GM18502 (cell line): ENCODE measurements at regions not wholly inside any gene's neighbourhood (a gene's known extent, or its start where the extent isn't known, plus 50 kb on each side); places are given as distances from the start of the nearest gene placed in this dataset.

Experiments used
- ATAC-seq: cut with Tn5 transposase; IDR thresholded peaks from one replicate; pipeline ENCODE4 v1.9.1; 2021; ENCODE audit warnings: mild to moderate bottlenecking; ENCODE audit not compliant: unreplicated experiment, poor library complexity

DNA sequence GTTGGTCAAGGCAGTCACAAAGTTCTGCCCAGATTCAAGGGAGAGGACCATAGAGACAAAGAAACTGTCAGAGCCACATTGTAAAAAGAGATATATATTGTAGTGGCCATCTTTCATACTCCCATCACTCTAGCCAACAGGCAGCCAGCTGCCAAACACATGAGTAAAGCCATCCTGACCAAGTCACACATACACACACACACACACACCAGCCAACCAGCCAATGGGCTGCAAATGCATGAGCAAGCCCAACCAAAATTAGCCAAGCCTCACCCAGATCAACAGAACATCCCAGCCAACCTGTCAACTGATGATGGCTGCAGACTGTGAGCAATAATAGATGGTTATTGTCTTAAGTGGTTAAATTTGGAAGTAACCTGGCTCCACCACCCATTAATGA lies 120.7 kb downstream of the SEC16B start:
- ATAC-seq = no peak

DNA sequence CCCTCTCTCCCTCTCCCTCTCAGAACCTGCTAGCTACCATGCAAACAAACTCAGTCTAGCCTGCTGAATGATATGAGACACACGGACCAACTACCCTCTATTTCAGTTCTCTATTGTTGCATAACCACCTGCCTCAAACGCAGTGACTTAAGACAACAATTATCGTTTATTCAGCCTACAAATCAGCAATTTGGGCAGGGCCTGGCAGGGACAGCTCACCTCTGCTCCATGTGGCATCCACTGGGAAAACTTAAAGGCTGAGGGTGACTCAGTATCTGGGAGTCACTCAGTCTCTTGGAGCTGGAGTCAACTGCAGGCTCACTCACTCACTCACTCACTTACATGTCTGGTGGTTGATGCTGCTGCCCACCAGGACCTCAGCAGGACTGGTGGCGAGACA lies 121.3 kb downstream of the SEC16B start:
- no peak for ATAC-seq

DNA sequence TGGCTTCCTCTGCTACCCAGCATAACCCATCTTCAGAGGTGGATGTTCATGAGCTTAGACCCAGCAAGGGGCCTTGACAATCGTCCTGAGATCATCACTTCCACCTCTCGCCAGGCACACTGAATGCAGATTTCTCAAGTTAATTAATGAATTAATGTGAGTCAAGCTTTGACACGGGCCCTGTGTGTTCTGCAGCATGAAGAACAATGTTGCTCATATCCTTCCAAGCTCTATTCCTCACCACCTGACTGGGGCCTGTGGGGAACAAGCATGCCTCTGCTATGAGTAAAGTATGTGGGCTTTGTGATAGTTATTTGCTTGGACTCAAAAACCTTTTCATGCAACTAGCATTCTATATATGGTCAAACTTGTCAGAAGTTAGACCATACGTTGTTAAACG lies 122.0 kb downstream of the SEC16B start:
- no peak for ATAC-seq

DNA sequence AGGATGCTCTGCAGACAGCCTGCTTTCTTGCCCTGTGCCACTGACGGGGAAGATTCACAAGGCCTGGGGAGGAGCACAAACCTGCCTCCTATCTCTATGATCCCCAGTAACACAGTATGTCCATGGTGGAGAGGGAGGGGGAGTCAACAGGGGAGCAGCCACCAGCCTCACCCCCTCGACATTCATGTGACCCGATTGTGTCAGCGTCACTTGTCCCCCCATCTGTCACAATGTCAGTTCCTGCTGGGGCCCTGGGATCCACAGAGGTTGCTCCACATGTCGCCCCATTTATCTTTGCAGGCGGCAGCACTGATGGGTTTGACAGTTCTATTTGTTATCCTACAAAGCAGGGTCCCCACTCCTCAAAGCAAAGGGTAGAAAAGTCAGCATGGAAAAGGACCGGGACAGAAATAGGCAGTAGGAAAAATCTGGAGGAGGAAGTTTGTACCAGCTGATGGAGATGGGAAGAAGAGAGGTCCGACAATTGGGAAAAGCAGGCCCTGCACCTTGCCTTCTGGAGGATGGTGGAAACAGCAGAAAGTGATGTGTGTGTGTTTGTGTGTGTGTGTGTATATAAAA lies 130.9 kb downstream of the SEC16B start:
- no peak for ATAC-seq

DNA sequence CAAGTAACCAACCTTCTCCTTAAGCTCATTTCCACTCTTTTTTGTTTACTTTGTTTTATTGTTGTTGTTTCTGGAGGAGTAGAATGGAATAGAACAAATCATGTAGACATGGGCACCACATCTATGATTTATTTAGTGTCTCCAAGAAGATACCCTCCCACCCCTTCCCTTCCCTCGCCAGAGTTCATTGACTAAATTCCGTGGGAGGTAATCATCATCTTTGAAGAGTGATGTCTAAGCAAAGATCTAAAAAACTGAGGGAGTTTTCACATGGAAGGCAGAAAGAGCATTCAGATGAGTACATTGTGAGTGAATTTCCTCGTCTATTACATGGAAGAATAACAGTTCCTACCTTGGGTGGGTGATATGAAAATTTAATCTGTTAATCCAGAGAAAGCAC lies 136.2 kb downstream of the SEC16B start:
- ATAC-seq = no peak

DNA sequence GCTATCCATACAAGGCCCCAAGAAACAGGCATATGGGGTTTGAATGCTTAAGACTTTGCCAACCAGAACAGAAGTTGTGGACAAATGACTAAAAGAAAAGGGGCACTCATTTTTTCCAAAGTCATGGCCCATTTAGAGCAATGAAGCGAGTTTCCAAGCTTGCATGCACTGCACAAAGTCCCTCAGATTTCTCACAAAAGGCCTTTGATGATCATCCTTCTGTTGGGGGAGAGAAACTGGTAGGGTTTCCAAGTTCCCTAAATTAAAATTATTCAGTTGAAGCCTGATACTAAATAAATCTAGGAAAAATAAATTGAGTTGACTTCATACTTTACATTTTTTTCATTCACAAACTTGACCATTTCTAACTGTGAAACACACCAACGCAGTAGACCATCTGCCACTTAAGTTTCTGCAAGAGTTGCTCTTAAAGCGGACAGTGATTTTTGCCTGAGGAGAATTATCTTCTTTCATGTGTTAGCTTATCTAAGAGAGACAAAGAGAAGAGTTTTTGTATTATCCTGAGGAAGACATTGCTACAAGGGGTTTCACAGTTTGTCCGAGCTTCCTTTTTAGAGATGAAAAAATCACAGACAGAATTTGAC lies 139.2 kb downstream of the SEC16B start:
- no peak for ATAC-seq

DNA sequence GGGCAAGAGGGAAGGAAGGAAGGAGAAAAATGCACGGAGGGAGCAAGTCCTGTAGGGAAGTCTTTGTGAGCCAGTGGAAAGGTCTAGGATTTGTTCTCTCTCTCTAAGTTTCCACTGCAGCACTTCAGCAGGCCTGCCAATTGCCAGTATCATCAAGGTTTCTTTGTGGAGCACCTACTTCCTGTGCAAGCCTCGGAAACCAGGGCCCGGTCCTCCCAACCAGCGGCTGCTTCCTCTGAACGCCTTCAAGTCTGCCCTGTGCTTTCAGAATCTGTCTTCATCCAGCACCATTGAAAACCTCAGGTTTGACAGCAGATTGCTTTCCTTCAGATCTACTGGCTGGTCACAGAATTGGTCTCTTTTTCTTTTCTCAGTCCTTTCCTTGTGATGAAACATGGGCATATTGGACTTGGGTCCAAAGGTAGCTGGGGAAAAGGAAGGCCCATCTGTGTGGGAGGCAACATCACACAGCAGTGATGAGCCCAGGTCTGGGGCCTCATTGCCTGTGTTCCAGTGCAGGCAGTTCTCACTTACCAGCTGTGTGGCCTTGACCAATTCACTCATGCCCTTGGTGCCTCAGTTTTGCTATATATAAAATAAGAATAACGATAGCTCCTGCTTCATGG lies 144.5 kb downstream of the SEC16B start:
- ATAC-seq = no peak

DNA sequence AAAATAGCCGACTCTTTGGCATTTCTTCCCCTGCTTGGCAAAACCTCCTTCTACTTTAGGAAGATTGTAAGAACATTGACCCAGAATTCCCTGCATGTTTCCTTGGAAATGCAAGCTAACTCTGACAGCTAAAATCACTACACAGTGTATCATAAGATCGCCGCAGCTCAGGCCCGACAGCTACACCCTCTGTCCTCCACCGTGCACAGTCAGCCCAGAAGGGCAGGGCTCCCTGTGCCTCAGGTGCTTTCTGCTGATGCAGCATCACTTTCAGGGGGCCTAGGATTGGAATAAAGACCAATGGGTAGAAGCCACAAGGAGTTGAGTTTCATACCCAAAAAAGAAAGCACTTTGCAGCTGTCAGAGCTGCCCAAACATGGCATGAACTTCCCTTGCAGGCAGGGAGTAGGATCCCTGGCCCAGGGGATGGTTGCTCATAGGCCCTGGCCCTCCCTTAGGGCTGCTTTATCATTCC lies 145.3 kb downstream of the SEC16B start:
- ATAC-seq = peak; percentile 68

DNA sequence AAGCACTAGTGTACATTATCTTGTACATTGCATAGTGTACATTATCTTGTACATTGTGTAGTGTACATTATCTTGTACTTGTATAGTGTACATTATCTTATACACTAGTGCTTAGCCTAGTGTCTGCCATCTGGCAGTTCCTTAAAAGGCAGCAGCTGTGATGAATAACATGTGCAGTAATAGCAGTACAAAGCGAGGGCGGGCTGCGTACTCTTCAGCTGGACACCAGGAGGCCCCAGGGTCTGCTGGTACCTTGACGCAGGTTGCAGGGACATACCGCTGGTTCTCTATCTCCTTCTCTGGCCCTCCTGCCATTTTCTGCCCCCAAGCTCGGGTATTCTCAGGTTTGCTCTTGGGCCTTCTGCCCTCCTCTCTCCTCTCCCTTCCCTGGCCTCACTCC lies 149.6 kb downstream of the SEC16B start:
- ATAC-seq = no peak

DNA sequence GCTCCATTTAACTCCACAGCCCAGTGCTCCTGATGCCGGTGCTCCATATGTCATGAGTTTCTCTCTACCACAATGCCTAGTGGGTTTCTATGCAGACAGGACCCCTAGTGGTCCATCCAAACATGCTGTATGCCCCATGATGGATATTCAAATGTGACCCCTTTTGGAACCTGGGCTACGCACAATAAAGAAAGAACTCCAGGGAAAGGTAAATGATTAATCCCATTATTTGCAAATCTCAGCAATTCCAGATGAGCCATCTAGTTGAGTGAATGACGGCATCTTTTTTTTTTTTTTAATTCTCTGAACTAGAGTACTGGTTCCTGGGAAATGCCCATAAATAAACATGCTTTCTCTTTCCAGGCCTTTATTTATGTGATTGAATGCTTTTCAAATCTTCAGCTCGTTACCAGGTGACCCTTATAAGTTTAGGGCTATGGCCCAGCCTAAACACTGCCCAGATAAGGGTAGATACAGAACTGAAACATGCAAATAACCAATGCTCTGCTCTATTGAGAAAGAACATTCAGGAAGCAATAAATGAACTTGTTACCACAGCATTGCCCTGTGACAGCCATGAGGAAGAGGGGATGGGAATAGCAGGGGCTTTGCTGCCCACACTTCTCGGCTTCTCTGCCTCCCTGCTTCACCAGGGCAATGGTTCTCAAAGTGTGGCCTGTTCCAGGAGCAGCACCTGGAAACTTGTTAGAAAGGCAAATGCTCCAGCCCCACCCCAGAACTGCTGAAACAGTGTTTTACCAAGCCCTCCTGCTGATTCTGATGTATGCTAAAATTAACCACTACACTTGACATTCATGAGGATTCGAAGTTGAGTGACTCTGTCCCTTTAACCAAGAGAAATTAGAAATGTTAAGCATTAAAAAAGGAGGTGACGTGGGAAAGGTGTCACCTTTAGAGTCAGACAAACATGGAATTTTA lies 151.7 kb downstream of the SEC16B start:
- peak; percentile 98 for ATAC-seq

DNA sequence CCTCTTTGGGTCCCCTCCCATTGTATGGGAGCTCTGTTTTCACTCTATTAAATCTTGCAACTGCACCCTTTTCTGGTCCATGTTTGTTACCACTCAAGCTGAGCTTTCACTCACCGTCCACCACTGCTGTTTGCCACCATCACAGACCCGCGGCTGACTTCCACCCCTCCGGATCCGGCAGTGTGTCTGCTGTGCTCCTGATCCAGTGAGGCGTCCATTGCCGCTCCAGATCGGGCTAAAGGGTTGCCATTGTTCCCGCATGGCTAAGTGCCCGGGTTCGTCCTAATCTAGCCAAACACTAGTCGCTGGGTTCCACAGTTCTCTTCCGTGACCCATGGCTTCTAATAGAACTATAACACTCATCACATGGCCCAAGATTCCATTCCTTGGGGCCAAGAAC lies 157.2 kb downstream of the SEC16B start:
- ATAC-seq = no peak

DNA sequence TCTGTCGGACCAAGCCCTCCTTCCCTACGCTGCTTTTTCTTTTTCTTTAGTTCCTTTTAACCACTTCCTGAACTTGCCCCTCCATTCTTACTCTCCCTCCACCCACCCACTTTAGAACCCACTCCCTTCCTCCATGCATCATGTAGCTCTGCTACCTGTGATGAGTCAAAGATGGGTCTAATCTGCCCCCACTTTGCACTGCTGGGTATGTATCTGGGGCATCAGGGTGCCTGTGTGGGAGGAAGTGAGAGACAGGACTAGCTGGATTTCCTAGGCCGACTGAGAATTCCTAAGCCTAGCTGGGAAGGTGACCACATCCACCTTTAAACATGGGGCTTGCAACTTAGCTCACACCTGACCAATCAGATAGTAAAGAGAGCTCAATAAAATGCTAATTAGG lies 157.7 kb downstream of the SEC16B start:
- ATAC-seq = no peak

DNA sequence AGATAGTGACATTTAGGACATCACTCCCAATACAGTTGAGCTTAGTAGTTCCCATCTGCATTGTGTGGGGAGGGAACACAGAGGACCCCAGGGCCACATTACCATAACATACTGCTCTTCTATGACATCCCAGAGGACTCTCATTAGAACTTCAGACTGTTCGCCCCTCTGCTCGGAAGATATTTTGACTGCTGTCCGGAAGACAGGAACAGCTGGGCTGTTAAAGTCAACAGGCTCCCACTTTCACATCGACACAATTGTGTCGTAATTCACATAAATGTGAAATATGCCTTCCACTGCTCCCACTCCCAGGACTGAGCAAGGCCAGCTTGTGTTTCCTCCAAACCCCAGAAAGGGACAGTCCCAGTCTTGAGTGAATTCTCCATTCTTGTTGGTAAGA lies 158.4 kb downstream of the SEC16B start:
- no peak for ATAC-seq

DNA sequence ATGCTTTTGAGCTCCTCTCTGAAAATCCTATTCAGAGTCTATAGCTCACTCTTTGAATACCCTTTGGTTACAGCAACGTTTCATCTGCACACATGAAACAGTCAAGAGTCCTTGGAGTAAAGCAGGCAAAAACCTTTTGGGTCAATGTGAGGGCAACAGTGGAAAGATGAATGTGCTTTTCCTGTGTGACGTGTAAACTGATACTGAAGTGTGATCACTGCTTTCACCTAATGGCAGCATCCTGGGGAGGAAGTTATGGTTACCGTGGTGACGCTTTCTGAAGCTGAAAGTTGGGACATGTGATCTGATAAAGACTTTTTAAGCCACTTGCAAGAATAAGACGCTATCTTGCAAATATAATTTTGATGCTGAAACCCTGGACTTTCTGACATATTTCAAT lies 160.0 kb downstream of the SEC16B start:
- peak; percentile 90 for ATAC-seq

DNA sequence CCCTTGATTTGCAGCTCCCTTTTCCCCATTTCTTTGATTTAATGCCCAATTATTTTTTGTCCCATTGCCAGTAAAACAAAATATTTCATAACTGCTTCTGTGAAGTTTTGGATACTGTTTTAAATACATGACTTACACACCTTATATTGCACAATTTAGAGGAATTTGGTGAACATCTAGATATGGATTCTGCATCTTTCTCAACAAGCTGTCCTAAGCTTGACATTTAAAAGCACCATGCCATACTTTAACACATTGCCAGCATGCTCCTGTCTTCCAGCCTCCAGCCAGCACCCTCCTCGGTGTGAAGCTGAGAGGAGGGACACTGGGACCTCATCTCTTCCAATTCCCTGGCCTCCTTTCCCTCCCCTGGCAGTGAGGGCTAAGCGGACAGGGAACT lies 167.6 kb downstream of the SEC16B start:
- ATAC-seq = no peak

DNA sequence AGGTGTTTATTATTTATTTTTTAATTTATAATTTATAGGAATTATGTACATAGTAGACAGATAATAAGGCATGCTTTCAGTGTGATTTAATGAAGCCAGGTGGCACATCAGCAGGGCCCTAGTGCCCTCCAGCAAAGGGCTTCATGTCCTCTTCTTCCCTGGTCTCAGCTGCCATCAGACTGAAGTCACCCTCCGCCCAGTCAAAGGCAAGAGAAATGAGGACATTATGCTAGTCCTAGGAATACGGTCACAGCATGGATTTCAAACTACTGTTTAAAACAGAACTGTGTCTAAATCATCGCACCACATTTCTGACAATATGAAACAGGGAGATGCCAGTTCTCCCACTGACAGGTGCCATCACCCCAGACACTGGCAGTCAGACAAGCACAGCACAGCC lies 168.1 kb downstream of the SEC16B start:
- ATAC-seq = no peak

DNA sequence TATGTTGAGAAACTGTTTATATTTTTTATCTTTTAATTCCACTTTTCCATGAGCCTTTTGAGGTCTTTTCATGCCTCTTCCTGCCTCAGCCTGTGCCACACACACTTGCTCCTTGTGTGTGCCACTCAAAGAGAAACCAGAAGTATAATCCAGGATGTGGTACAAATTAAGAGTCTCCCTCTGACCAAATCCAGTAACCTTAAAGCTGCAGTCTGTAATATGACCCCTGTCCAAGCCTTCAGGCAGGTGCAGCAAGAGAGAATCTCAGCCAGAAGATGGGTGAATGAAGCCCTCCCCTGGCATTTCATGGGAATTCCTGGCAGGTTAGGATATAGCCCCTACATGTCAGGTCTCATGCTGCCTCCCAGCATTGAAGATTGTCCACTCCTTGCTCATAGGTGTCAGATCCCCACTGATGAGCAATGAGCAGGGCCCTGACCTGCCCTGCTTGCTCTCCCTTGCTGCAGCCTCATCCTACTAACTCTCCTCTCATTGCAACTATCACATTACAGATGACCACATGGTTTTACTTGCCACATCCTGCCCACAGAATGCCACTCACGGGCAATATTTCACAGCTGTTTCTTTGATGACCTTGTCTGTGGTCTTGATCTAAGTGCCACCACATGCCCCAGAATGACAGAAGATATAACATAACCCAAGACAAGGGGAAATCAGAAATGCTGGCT lies 169.3 kb downstream of the SEC16B start:
- ATAC-seq = peak; percentile 88

DNA sequence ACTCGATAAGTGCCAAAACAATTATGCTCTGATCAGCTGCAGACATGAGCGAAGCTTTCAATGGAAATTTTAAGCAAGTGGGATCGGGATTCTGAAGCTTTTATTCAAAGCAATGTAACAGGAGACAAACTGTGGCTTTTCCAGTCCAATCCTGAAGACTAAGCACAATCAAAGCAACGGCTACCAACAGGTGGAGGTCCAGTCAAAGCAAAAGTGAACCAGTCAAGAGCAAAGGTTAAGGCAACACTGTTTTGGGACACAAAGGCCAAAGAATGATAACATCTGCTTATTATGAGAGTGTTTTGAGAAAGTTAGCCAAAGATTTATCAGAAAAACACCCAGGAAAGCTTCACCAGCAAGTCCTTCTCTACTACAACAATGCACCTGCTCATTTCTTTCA lies 170.1 kb downstream of the SEC16B start:
- no peak for ATAC-seq

DNA sequence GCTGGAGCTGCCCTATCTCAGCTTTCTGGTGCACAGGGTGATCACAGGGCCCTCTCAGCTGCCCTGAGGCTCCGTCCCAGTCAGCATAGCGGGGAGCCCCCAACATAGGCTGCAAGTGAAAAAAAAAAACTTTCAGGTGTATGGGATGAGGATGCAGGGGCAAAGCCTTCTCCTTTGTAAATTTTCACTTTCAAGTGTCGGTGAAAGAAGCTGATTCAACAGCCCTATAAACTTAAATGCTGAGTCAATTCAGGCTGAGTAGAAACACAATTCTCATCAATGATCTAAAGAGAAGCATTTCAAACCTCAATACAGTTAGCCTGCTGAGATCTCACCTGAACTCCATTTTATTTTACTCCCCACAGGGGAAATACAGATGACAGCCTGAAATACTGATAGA lies 171.2 kb downstream of the SEC16B start:
- no peak for ATAC-seq

DNA sequence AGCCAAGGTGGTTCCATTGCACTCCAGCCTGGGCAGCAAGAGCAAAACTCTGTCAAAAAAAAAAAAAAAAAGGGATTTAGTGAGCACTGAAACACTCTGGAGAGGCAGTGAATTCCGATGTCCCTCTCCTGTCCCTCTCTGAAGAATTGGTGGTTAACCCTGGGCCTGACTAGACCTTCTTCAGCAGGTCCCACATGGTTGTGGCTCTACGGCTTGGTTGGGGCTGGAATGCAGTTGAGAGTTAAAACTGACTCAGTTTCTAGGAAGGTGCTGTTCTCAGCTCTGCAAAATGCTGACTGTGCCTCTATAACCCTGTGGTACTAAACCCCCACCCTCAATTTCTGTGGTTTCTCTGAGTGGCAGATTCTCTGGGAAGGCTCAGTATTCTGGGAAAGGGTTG lies 173.3 kb downstream of the SEC16B start:
- ATAC-seq = no peak
